ENCODE measurements at regions not wholly inside any gene's neighbourhood (a gene's known extent, or its start where the extent isn't known, plus 50 kb on each side); places are given as distances from the start of the nearest gene placed in this dataset.

- no peak for DNase-seq (ENCODE audit: low spot score)
Observed at GRCh38 chr19:28024920-28025319, 1188.0 kb downstream of the UQCRFS1 start.

- no peak for DNase-seq (ENCODE audit: low spot score)
Observed at GRCh38 chr19:28023064-28023463, 1189.9 kb downstream of the UQCRFS1 start.

GRCh38 chr19:28022506-28022905 lies 1190.4 kb downstream of the UQCRFS1 start:
- DNase-seq (ENCODE audit: low spot score), result no peak

GRCh38 chr19:28021259-28022185 lies 1191.4 kb downstream of the UQCRFS1 start:
- no peak for DNase-seq (ENCODE audit: low spot score)

- DNase-seq (ENCODE audit: low spot score), result no peak
Observed at GRCh38 chr19:28020619-28021258, 1192.2 kb downstream of the UQCRFS1 start.

GRCh38 chr19:28019901-28020300 lies 1193.0 kb downstream of the UQCRFS1 start:
- no peak for DNase-seq (ENCODE audit: low spot score)

- no peak for DNase-seq (ENCODE audit: low spot score)
Observed at GRCh38 chr19:28019371-28019770, 1193.6 kb downstream of the UQCRFS1 start.

GRCh38 chr19:28018499-28018898 lies 1194.5 kb downstream of the UQCRFS1 start:
- no peak for DNase-seq (ENCODE audit: low spot score)

- DNase-seq (ENCODE audit: low spot score), result no peak
Observed at GRCh38 chr19:28014615-28015405, 1198.1 kb downstream of the UQCRFS1 start.

GRCh38 chr19:28012361-28012760 lies 1200.6 kb downstream of the UQCRFS1 start:
- DNase-seq (ENCODE audit: low spot score), result no peak

GRCh38 chr19:28010656-28011055 lies 1202.3 kb downstream of the UQCRFS1 start:
- DNase-seq (ENCODE audit: low spot score), result no peak

GRCh38 chr19:28009696-28010095 lies 1203.3 kb downstream of the UQCRFS1 start:
- DNase-seq (ENCODE audit: low spot score), result no peak

- DNase-seq (ENCODE audit: low spot score), result no peak
Observed at GRCh38 chr19:28008695-28009094, 1204.3 kb downstream of the UQCRFS1 start.

GRCh38 chr19:28003543-28003942 lies 1209.4 kb downstream of the UQCRFS1 start:
- no peak for DNase-seq (ENCODE audit: low spot score)

- no peak for DNase-seq (ENCODE audit: low spot score)
Observed at GRCh38 chr19:27997069-27997468, 1215.9 kb downstream of the UQCRFS1 start.

GRCh38 chr19:27993619-27994570 lies 1219.1 kb downstream of the UQCRFS1 start:
- DNase-seq (ENCODE audit: low spot score), result no peak

- DNase-seq (ENCODE audit: low spot score), result no peak
Observed at GRCh38 chr19:27986299-27986698, 1226.7 kb downstream of the UQCRFS1 start.

GRCh38 chr19:27975419-27976005 lies 1237.4 kb downstream of the UQCRFS1 start:
- no peak for DNase-seq (ENCODE audit: low spot score)

GRCh38 chr19:27974082-27974513 lies 1238.9 kb downstream of the UQCRFS1 start:
- peak; percentile 50 for DNase-seq (ENCODE audit: low spot score)

- no peak for DNase-seq (ENCODE audit: low spot score)
Observed at GRCh38 chr19:27972291-27973040, 1240.5 kb downstream of the UQCRFS1 start.

Data from putamen (tissue), 1 donor.